NCI-H2227 (cell line): ENCODE measurements at regions not wholly inside any gene's neighbourhood (a gene's known extent, or its start where the extent isn't known, plus 50 kb on each side); places are given as distances from the start of the nearest gene placed in this dataset.

Experiments used
- DNase-seq: peaks from one replicate; lab custom pipeline; 2025; ENCODE audit not compliant: unreplicated experiment; lab: John Stamatoyannopoulos, UW

DNA sequence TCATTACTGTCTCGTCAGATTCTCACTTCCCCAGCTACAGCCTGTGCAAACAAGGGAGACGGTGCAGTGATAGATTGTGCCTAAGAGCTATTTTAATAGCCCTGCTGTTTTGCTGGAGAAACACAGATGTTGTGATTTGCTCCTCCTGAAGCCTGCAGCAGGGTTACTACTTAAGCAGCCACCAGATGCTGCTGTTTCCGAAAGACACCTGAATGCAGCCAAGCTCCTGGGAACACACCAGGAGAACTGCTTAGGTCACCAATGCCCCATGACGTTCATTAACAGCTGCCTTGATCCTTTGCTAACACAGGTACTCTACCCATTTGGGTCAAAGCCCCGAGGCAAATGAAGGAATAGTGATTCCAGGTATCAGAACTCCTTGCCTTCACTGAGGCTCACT is 411.8 kb upstream of the DAB1 start:
- peak; percentile 3 for DNase-seq

DNA sequence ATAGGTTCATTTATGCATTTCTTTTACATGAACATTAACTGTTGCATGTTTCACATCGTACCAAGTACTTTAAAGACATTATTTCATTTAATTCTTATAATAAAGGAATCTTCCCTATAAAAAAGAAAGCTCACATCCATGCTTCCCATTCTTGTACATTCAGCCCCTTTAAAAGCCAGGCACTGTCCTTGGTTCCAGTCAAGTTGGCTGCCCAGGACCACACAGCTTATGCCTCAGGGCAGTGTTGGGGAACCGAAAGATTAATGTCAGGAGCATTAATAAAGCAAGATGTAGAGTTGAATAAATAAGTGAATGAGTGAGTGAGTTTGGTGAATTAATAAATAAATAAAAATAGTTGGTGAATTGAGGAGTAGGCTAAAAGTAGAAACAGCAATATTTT is 409.4 kb upstream of the DAB1 start:
- DNase-seq, result no peak

DNA sequence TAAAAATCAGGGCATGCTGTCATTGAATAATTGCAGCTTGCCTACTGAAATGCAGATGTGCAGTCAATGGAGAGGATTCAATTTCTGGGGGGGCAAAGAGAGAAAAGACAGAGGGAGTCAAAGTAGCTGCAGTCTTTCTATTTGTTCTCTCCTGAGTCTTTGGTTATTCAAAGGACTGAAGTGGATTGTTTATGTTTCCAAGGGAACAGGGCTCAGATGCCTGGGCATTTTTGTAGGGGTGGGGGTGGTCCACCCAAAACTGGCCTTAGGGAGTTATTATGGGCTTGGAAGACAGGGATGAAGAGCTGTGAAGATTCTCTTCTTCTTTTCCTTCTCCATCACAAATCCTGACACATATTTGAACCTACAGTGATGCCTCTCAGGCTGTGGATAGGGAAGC is 408.8 kb upstream of the DAB1 start:
- DNase-seq, result no peak

DNA sequence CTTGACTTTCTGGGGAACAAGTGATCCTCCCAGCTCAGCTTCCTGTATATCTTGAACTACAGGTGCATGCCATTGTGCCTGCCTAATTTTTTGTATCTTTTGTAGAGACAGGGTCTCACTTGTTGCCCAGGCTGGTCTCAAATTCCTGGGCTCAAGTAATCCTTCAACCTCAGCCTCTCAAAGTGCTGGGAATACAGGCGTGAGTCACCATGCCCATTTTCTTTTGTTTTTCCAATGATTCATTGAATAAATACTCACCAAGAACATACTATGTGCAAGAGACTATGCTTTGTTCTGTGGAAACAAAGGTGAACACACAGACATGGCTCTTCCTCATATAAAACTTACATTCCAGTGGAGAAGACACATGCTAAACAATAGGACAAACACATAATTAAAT is 407.8 kb upstream of the DAB1 start:
- no peak for DNase-seq

DNA sequence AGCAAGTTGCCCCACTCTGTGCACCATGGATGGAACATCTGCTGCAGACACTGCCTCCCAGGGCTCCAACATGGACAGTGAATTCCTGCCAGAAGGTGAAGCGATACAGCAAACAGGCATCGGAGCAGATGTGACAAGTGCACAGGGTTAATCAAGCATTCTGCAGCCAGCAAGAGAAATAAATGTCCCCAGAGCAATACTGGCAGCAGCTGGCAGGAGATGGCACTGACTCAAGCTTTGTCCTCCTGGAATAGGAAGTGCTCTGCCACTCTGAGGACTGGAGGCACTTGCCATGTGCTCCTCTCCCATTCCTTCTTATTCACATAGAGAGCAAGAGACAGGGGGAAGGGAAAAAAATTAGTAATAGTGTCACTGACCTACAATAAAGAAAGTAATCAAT is 402.7 kb upstream of the DAB1 start:
- DNase-seq, result no peak

DNA sequence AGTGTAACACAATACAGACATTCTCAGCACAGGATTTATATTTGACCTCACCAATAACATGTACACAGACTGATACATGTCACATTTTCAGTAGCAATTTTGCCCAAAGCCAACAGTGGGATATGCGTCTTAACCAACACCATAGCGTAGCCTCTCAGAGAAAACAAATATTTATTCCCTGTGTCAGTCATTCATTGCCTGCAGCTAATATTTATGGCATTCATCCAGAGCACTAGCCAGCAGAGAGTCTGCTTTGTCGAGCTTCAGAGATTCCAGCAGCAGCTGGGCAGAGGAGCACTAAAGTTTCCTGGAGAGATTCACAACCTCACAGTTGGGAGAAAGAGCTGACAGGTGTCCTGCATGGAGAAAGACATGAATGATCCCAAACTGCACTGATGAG is 400.7 kb upstream of the DAB1 start:
- no peak for DNase-seq

DNA sequence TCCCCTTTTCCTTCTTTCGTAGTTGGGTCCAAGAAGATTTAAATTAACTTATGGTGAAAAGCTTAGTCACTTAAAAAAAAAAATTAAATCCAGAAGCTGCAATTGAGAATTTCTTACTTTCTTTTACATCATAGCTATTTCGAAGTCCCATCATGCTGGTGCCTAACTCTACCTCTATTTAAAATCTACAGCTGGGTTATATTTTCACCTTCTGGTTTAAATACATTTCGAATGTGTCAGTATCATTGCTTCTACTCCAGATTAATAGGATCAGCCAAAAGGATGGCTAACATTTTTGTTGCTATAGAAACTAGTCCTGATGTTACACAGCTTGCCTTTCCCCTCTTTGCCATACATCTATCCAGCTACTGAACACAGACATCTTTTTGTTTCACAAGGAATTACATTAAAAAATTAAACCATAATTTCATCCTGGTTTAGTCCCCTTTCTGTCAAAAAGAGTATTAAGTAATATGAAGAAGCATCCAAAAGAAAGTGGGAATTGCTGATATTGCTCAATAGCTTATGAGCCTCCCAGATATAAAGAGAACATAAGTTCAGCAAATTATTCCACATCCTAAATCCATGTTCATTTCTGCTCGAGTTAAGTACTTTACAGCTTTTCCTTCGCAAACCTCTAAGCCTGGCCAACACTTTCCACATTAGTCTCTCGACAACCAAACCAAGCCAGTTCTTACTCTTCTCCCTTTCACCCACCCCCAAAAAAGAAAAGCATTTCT is 396.7 kb upstream of the DAB1 start:
- DNase-seq, result no peak

DNA sequence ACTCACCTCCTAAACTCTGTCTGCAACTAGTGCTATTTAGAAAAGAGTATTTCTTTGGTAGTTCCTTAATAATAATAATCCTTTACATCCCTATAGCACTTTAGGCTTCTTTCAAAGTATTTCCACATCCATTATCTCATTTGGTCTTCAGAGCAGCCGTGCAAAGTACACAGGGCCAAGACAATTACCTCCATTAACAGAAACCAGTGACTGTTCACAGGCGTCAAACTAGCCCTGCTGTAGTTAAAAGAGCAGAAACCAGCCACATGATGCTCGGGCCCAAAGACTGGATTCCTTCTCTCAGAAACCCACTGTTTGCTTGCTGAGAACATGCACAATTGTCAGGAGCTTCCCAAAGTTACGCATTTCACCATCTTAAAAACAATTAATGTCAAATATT is 396.0 kb upstream of the DAB1 start:
- peak; percentile 33 for DNase-seq

DNA sequence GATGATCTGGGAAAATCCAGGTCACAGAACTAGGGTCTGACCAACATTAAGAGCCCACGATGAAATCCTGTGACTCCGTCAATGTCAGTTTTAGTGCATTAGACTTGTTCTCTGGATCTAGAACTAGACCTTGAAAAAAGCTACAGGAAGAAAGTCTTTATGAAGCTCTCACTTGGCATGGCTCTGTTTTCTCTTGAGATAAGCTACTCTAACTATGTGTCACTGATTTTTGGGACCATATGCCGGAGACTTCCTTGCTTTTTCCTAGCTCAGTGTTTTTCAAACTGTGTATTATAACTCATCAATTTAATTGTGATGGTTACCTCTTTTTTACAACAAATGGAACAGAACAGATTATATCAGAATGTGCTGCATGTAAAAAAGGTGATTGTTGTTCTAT is 379.7 kb upstream of the DAB1 start:
- no peak for DNase-seq

DNA sequence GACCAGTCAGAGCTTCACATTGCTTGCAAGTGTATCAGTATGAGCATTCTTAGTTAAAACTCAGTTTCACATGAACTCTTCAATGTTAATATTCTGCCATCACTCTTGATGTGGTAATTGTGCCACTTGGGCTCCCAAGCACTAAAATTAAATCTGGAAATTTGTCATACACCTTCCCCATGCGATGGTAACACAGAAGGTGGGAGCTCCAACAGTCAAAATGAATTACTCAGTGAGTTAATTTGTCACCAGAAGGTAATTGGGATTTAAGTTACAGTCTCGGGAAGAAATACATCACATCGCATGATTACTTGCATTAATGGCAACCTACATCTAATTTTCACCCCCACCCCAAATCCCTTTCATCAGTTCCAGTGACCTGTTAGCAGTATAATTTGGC is 376.5 kb upstream of the DAB1 start:
- DNase-seq, result no peak

DNA sequence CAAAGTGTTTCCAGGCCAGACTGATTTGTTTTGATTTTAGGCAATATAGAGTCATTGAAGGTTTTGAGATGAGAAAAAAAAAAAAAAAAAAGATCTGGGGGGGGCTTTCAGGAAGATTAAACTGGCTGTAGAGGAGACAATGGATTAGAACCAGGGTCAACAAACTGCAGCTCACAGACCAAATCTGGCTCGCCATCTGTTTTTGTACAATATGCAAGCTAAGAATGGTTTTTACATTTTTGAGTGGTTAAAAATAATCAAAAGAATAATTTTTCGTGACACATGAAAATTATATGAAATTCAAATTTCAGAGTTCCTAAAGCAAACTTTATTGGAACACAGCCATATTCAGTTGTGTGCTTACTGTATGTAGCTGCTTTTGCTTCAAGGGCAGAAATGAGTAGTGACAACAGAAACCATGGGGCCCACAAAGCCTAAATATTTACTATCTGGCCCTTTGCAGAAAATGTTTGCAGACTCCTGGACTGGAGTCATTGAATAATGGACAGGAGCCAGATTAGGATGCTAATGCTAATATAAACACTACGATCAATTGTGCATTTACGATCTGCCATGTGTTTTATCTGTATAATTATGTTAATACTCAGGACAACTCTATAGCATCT is 375.7 kb upstream of the DAB1 start:
- no peak for DNase-seq

DNA sequence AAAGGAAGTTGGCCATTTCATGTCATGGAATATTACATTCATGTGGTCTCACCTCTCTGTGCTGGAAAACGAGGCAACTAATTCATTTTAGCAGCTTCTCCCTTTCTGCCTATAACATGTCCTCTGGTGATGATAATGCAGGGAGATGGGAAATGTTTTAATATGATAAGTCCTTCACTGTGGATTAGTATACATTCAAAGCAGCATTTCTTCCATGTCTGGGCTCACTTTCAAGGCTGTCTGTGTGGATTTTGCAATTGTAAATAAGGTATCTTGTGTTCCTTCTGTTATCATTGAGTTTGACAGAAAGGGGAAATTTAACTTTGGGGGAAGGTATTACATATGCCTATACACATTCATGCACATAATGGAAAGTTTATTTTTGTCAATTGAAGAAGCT is 374.7 kb upstream of the DAB1 start:
- DNase-seq, result no peak

DNA sequence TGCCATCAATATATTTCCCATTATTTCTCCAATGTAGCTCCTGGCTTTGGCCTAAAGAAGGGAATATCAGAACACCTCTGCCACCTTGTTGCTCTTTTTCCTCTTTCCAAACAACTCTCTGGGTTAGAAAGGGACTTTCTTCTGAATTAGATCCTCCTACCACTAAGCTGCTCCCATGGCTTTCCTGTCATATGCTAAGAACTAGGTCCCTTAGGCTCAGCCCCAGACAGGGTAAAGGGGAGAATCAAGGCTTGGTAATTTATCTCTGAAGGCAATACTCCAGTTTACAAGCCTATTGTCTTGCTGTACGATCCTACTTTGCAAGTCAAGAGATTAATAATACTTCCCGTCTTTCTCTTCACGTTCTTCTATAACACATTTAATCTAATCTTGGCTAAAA is 373.2 kb upstream of the DAB1 start:
- no peak for DNase-seq

DNA sequence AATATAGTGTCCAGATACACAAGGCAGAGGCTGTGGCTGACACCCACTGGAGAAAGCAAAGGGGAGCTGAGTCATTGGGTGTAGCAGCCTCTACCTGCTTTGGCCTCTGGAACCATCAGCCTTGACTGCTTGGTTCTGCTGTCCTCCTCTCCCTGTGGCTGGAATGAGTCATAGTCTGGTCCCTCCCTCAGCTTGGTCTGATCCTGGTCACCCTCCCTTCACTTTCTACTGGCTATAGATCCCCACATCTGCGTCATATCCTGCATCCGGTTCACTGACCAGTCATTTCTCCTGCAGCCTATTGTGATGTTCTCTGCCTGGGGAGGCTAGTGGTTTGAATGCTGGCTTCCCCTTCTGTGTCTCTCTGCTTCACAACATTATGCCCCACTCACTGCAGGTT is 372.8 kb upstream of the DAB1 start:
- no peak for DNase-seq

DNA sequence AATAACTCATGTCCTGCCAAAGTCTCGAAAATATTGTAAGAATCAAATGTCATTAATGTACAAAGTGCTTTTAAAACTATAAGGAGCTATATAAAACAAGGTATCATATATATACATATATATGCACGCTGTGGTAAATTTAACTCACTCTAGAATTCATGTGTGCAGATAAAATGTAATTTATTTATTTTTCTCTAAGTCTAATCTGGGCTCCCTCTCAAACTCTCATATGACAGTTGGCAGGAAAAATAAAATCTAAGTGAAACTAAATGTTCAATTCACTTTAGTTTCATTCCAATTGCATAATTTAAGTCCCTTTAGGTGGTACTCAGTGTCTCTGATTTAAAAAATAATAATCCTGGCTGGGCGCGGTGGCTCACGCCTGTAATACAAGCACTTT is 372.0 kb upstream of the DAB1 start:
- DNase-seq, result no peak

DNA sequence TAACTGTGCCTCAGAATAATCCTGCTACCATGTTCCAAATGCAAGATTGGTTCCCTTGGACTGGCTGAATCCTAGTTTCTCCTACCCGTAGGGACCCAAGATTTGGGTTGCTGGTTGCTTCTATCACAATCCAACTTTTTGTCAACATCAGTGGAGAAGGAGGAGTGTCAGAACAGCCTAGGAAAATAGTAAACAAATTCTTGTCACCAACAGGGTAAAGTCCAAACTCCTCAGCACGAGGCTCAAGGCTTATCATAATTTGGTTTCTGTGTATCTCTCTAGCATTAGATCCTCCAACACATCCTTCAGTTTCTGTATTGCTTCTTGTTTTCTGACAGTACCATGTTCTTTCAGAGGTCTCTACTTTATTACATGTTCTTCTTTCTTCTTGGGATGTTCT is 370.2 kb upstream of the DAB1 start:
- DNase-seq, result no peak

DNA sequence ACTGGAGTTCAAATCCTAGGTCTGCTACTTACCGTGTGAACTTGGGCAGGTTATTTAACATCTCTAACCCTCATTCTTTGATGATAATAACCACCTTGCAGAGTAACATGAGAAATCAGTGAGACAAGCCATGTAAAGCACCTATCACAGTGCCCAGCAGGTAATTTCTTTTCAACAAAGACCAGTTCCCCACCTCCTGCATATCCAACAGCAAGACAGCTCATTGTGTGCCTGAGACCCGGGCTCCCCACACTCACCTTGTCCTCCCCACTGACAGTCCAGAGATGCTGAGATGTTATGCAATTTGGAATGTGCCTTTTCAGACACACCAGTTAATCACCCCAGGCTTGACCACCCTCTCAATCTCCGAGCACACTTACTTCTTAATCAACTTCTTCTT is 367.6 kb upstream of the DAB1 start:
- DNase-seq, result no peak

DNA sequence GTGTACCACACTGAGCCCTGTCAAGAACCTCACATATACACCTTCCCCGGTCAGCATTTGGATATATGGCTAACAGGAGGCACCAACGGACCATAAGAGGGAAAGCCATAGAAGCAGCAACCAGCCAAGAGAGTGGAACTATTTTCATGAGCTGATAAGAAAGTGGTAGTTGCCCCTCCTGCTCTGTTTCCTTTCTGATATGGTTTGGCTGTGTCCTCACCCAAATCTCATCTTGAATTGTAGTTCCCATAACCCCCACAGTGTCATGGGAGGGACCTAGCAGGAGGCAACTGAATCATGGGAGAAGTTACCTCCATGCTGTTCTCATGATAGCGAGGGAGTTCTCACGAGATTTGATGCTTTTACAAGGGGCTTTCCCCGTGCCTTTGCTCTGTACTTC is 366.1 kb upstream of the DAB1 start:
- DNase-seq, result no peak

DNA sequence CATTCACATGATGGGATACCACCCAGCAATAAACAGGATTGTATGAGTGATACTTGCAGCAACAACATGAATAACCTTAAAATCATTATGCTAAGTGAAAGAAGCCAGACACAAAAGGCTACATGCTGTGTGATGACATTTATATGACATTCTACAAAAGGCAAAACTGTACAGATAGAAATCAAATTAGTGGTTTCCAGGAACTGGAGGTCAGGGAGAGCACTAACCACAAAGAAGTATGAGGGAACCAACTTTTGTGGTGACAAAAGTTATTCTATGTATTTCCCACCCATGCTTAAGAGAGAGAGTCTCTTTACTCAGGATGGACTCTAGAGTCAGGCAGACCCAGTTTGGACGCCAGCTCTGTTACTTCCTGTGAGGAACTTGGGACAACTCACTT is 364.5 kb upstream of the DAB1 start:
- no peak for DNase-seq

DNA sequence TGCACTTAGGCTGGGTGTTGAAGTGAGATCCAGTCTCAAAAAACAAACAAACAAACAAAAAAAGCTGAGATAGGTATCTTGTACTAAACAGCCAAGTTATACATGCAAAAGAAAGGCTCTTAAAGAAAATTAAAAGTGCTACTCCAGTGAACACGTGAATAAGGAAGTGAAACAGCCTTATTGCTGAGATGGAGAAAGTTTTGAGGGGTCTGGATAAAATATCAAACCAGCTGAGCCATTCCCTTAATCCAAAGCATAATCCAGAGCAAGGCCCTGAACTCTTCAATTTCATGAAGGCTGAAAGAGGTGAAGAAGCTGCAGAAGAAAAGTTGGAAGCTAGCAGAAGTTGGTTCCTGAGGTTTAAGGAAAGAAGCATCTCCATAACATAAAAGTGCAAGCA is 360.5 kb upstream of the DAB1 start:
- no peak for DNase-seq

DNA sequence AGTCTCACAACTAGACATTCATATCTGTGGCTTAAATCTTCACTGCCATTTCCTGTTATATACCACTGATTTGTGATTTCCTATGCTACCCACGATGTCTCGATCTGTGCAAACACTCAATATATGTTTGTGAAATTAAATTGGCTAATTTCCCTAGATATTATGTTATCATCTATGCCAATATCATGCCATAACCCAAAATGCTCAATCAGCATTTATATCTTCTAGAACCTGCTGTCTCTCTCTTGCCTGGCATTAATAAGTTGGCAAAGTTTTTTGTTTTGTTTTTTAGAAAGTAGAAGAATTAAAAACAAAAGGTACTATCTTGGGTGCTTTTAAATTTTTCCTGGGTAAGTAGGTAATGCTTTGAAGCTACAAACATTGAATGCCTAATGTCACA is 358.5 kb upstream of the DAB1 start:
- DNase-seq, result no peak

DNA sequence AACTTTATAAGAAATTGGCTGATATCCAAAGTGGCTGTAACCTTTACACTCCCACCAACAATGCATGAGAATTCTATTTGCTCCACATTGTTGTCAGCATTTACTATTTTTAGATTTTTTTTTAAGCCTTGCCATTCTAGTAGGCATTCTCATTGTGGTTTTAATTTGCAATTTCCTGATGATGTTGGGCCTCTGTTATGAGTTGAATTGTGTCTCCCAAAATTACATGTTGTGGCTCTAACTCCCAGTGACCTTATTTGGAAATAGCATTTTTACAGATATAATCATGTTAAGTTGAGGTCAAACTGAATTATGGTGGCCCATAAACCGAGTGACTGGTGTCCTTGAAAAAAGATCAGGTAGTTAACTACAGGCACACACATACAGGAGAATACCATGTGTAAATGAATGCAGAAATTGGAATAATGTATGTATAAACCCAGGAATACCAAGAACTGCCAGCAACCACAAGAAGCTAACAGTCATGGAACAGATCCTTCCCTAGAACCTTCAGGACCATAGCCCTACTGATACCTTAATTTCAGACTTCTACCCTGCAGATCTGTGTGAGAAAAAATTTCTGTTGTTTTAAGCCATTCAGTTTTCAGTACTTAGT is 348.8 kb upstream of the DAB1 start:
- peak; percentile 35 for DNase-seq

DNA sequence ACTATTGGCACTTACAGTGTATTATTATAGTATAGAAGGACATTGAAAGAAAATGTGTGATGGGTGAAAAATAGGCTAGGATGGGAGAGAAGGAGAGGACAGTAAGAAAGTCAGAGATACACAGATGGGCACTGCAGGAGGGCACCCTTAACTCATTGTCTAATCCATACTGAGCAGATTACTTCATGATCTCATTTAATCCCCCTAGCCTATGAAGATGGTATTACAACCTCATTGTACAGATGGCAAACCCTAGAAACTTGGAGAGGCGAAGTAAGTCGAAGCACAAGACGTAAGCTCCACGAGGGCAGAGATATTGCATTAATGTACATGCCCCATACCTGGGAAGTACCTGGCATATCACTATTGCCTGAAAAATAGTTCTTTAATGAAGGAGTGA is 346.9 kb upstream of the DAB1 start:
- peak; percentile 7 for DNase-seq
